Ascending aorta (tissue), 2 donors: ENCODE measurements at regions not wholly inside any gene's neighbourhood (a gene's known extent, or its start where the extent isn't known, plus 50 kb on each side); places are given as distances from the start of the nearest gene placed in this dataset.

Source experiments
- DNase-seq, 2 donors: peaks; one replicate each; pipeline ENCODE4 v3.0.0-alpha.2; 2019; ENCODE audit warnings: low spot score in 2 of 2
- H3K27ac ChIP-seq, 2 donors: fragments of 200-600 bp; sonication (generic); one replicate each; pipeline ENCODE4 v1.5.1; 2016 to 2017; ENCODE audit warnings: mild to moderate bottlenecking in 1 of 2
- H3K27me3 ChIP-seq: fragments of 200-600 bp; sonication (generic); one replicate; pipeline ENCODE4 v1.5.1; 2017
- H3K36me3 ChIP-seq, 2 donors: fragments of 200-600 bp; sonication (generic); one replicate each; pipeline ENCODE4 v1.5.1; 2016
- H3K4me1 ChIP-seq, 2 donors: fragments of 200-600 bp; sonication (generic); one replicate each; pipeline ENCODE4 v1.5.1; 2016 to 2017; ENCODE audit warnings: mild to moderate bottlenecking in 1 of 2
- H3K4me3 ChIP-seq, 2 donors: fragments of 200-600 bp; sonication (generic); one replicate each; pipeline ENCODE4 v1.5.1; 2016 to 2017; ENCODE audit warnings: mild to moderate bottlenecking in 1 of 2
- H3K9me3 ChIP-seq, 2 donors: fragments of 200-600 bp; sonication (generic); one replicate each; pipeline ENCODE4 v1.5.1; 2016
- intact Hi-C: fragments of 100-400 bp; cut with DNase I; formaldehyde crosslinking; loops from one replicate; pipeline ENCODE4 v1.15.1; 2023
- TF ChIP-seq, protein P1 (sequence below), 3 experiments: fragments of 200-600 bp in 2 of 3; fragments of 450-650 bp in 1 of 3; sonication (generic) in 2 of 3; IDR thresholded peaks; one replicate each; pipeline ENCODE4 v1.5.1; 2016 to 2019; ENCODE audit warnings: antibody characterized with exemption in 3 of 3, mild to moderate bottlenecking in 1 of 3, moderate library complexity in 1 of 3

DNA sequence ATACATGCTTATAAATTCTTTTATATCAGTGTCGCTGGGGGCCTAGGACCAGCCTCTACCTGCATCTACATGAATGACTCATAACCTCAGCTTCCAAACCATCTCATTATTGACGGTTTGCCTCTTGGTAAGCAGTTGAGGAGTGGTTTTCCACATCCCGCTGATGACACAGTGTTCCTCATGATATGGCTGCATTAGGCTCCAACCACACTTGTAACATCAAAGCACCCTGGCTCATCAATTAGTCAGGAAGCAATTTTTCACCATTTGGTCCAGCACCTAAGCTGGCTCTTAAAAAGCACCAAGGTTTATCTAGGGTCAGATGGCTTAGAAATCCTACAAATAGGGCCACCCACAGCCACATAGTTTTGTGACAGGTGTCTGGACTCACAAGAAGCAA lies 402.4 kb downstream of the ARHGEF28 start:
- no peaks in the 10 kb centered on the region for H3K4me1 ChIP-seq
- no peak overlapping the region for H3K4me3 ChIP-seq
- no peak overlapping the region for H3K27ac ChIP-seq
- H3K9me3 ChIP-seq = no peaks in the 10 kb centered on the region
- DNase-seq = no peak
- no peaks in the 10 kb centered on the region for H3K36me3 ChIP-seq
- TF ChIP-seq, protein P1, sequence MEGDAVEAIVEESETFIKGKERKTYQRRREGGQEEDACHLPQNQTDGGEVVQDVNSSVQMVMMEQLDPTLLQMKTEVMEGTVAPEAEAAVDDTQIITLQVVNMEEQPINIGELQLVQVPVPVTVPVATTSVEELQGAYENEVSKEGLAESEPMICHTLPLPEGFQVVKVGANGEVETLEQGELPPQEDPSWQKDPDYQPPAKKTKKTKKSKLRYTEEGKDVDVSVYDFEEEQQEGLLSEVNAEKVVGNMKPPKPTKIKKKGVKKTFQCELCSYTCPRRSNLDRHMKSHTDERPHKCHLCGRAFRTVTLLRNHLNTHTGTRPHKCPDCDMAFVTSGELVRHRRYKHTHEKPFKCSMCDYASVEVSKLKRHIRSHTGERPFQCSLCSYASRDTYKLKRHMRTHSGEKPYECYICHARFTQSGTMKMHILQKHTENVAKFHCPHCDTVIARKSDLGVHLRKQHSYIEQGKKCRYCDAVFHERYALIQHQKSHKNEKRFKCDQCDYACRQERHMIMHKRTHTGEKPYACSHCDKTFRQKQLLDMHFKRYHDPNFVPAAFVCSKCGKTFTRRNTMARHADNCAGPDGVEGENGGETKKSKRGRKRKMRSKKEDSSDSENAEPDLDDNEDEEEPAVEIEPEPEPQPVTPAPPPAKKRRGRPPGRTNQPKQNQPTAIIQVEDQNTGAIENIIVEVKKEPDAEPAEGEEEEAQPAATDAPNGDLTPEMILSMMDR (IDR thresholded peaks at IDR 0.05) = no peak
- H3K27me3 ChIP-seq = no peaks in the 10 kb centered on the region
- intact Hi-C loops = no loop called here

DNA sequence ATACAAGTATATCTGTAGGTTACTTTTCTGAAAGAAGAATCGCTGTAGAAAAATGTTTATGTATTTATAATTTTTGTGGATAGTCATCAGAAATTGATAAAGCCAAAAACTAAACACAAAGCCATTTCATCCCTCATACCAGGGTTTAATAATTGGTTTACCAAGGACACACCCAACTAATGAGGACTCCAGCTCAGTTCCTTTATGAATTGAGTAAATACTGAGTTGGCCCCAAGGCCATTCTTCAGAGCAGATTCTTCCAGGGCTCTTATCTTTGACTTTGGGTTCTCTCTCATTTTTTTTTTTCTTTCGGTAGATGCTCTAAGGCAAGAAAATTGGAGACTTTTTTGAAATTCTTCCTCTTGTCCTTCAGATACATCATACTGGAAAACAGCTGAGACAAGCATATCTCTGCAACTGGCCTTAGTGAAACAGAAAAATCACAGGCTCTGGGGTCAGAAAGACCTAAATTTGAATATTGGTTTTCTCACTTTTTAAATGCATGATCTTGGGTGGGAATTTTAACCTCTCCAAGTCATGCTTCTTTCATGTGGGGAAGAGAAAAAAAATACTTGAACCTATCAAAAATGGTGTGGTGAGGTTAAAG lies 401.8 kb downstream of the ARHGEF28 start:
- intact Hi-C loops = no loop called here
- DNase-seq = no peak
- Histone ChIP-seq H3K36me3 (no peaks in the 10 kb centered on the region), H3K4me3 (no peak overlapping the region), H3K27ac (no peak overlapping the region), H3K4me1 (no peaks in the 10 kb centered on the region), H3K27me3 (no peaks in the 10 kb centered on the region), H3K9me3 (no peaks in the 10 kb centered on the region)
- TF ChIP-seq, protein P1 (IDR thresholded peaks at IDR 0.05) = no peak

GRCh38 chr5:74026310-74026709 lies 400.3 kb downstream of the ARHGEF28 start:
- intact Hi-C loops = no loop called here
- Histone ChIP-seq H3K4me3 (no peak overlapping the region), H3K27ac (no peak overlapping the region), H3K4me1 (no peaks in the 10 kb centered on the region), H3K9me3 (no peaks in the 10 kb centered on the region), H3K36me3 (no peaks in the 10 kb centered on the region), H3K27me3 (no peaks in the 10 kb centered on the region)
- TF ChIP-seq, protein P1 (IDR thresholded peaks at IDR 0.05) = no peak
- no peak for DNase-seq

DNA sequence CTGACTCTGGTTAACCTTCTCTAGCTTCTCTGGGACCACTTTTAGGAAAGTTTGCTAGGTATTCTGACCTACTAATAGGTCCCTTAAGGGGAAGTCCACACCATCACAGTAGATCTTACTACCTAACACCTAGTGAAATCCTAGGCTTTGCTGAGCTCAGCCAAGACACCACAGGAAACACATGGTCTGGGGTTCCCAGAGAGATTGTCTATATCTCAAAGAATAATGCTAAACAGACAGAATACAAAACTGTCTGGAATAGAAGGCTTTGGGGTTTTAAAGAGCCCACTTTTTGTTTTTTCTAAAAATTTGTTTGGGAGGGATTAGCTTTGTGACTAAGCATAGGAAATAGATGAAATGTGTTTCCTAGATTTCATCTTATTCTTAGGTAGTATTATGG lies 395.1 kb downstream of the ARHGEF28 start:
- Histone ChIP-seq H3K4me3 (no peak overlapping the region), H3K27me3 (no peaks in the 10 kb centered on the region), H3K4me1 (no peaks in the 10 kb centered on the region), H3K27ac (no peak overlapping the region), H3K36me3 (no peaks in the 10 kb centered on the region), H3K9me3 (no peaks in the 10 kb centered on the region)
- TF ChIP-seq, protein P1 (IDR thresholded peaks at IDR 0.05) = no peak
- DNase-seq = no peak
- intact Hi-C loops = no loop called here

- Histone ChIP-seq H3K9me3 (no peaks in the 10 kb centered on the region), H3K4me3 (no peak overlapping the region), H3K27ac (no peak overlapping the region), H3K36me3 (no peaks in the 10 kb centered on the region), H3K4me1 (no peaks in the 10 kb centered on the region), H3K27me3 (no peaks in the 10 kb centered on the region)
- intact Hi-C loops = no loop called here
- TF ChIP-seq, protein P1 (IDR thresholded peaks at IDR 0.05) = no peak
- no peak for DNase-seq
Measured at GRCh38 chr5:74020503-74020902, 394.5 kb downstream of the ARHGEF28 start.

DNA sequence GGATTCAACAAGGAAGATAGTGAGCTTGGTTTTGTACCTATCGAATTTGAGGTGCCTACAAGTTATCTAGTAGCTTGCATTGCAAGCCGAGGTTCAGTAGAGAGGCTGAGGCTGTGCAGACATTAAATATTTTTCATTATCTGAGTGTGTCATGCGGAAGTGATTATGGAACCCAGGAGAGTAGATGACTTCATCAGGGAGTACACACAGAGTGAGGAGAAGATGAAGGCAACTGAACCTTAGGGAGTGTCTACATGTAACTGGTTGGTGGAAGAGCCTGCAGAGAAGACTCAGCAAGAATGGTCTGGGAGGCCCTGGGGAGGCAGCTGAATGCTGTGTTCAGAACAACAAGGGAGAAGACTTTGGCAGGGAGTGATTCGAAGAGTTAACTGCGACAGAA lies 393.9 kb downstream of the ARHGEF28 start:
- DNase-seq = no peak
- no peaks in the 10 kb centered on the region for H3K9me3 ChIP-seq
- no peaks in the 10 kb centered on the region for H3K4me1 ChIP-seq
- intact Hi-C loops = no loop called here
- H3K27ac ChIP-seq = no peak overlapping the region
- H3K27me3 ChIP-seq = no peaks in the 10 kb centered on the region
- no peaks in the 10 kb centered on the region for H3K36me3 ChIP-seq
- H3K4me3 ChIP-seq = no peak overlapping the region
- TF ChIP-seq, protein P1 (IDR thresholded peaks at IDR 0.05) = no peak
